GM18858 (cell line): ENCODE measurements at regions not wholly inside any gene's neighbourhood (a gene's known extent, or its start where the extent isn't known, plus 50 kb on each side); places are given as distances from the start of the nearest gene placed in this dataset.
"Not testable (repeated sequence)": the region's sequence is repeated elsewhere in the genome, so short reads cannot be mapped to it uniquely, and the experiment has no call there.

Source experiments
- ATAC-seq: cut with Tn5 transposase; IDR thresholded peaks from one replicate; pipeline ENCODE4 v1.9.1; 2021; ENCODE audit not compliant: unreplicated experiment

DNA sequence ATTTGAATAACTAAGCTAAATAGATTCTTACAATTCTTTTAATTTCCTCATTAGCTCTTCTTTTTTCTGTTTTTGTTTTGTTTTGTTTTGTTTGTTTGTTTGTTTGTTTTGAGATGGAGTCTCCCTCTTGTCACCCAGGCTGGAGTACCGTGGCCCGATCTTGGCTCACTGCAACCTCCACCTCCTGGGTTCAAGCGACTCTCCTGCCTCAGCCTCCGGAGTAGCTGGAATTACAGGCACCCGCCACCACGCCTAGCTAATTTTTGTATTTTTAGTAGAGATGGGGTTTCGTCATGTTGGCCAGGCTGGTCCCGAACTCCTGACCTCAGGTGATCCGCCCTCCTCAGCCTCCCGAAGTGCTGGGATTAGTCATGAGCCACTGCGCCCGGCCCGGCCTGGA lies 70.7 kb upstream of the ZNF658 start:
- ATAC-seq: not testable (repeated sequence)

- not testable (repeated sequence) for ATAC-seq
Measured at GRCh38 chr9:66830777-66831497, 69.6 kb upstream of the ZNF658 start.

DNA sequence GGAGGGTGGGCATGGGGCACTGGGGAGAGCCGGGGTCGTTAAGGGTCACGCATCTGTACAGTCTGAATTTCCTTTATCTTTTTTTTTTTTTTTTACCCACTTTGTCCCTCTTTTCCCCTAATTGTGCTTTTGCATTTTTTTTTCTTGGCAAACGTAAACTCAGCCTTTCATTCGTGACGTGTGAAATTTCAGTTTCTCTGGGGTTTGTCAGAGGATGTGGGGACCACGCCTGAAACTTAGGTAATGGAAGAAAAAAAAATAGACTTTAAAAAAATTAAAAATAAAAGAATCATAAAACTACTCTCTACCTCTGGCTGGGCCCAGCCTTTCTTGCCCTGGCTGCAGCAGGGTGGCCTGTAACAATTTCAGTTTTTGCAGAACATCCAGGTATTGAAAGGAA lies 68.3 kb upstream of the ZNF658 start:
- ATAC-seq: not testable (repeated sequence)

GRCh38 chr9:66837242-66837937 lies 63.1 kb upstream of the ZNF658 start:
- peak; percentile 45 for ATAC-seq
